BE2C (cell line): ENCODE measurements at regions not wholly inside any gene's neighbourhood (a gene's known extent, or its start where the extent isn't known, plus 50 kb on each side); places are given as distances from the start of the nearest gene placed in this dataset.
A peak's percentile ranks its signal among the peaks of the same experiment; 100 is the strongest.

Source experiments
- DNase-seq: peaks from one replicate; pipeline ENCODE4 v3.0.0-alpha.2; 2020
- H3K27me3 ChIP-seq: fragments of 250-450 bp; sonication (Bioruptor Pico); 2 replicates; pipeline ENCODE4 v1.5.1; 2020; ENCODE audit warnings: mild to moderate bottlenecking
- H3K36me3 ChIP-seq: fragments of 250-450 bp; sonication (Bioruptor Pico); 2 replicates; pipeline ENCODE4 v1.5.1; 2020; ENCODE audit warnings: mild to moderate bottlenecking
- H3K4me1 ChIP-seq: fragments of 250-450 bp; sonication (Bioruptor Pico); 2 replicates; pipeline ENCODE4 v1.5.1; 2020
- H3K4me3 ChIP-seq: 2 replicates; pipeline ENCODE4 v1.5.1; 2011; ENCODE audit warnings: low read depth, low read length
- H3K9me3 ChIP-seq: fragments of 250-450 bp; sonication (Bioruptor Pico); 2 replicates; pipeline ENCODE4 v1.5.1; 2020
- CTCF ChIP-seq: IDR thresholded peaks from 2 replicates; pipeline ENCODE4 v1.5.1; 2012; ENCODE audit warnings: mild to moderate bottlenecking, low read depth, low read length

GRCh38 chr15:47383801-47384200 is 333.5 kb upstream of the SEMA6D start:
- no peak for DNase-seq
- Histone ChIP-seq H3K4me3 (no peak overlapping the region), H3K27me3 (no peaks in the 10 kb centered on the region), H3K36me3 (no peaks in the 10 kb centered on the region), H3K9me3 (no peaks in the 10 kb centered on the region), H3K4me1 (peaks cover 4% of the 10 kb centered on the region)
- no peak for TF ChIP-seq CTCF

GRCh38 chr15:47384341-47384740 is 333.0 kb upstream of the SEMA6D start:
- Histone ChIP-seq H3K27me3 (no peaks in the 10 kb centered on the region), H3K9me3 (no peaks in the 10 kb centered on the region), H3K4me1 (peaks cover 4% of the 10 kb centered on the region), H3K36me3 (no peaks in the 10 kb centered on the region), H3K4me3 (no peak overlapping the region)
- no peak for TF ChIP-seq CTCF
- peak; percentile 48 for DNase-seq

- no peak for DNase-seq
- H3K4me1 ChIP-seq = peaks cover 4% of the 10 kb centered on the region
- no peaks in the 10 kb centered on the region for H3K36me3 ChIP-seq
- no peaks in the 10 kb centered on the region for H3K9me3 ChIP-seq
- no peaks in the 10 kb centered on the region for H3K27me3 ChIP-seq
- H3K4me3 ChIP-seq = no peak overlapping the region
- TF ChIP-seq CTCF = no peak
These were observed 332.5 kb upstream of the SEMA6D start for GRCh38 chr15:47384776-47385175.

GRCh38 chr15:47386459-47386858 is 330.8 kb upstream of the SEMA6D start:
- Histone ChIP-seq H3K4me3 (no peak overlapping the region), H3K36me3 (no peaks in the 10 kb centered on the region), H3K27me3 (no peaks in the 10 kb centered on the region), H3K4me1 (peaks cover 4% of the 10 kb centered on the region), H3K9me3 (no peaks in the 10 kb centered on the region)
- no peak for DNase-seq
- no peak for TF ChIP-seq CTCF

GRCh38 chr15:47388299-47388698 is 329.0 kb upstream of the SEMA6D start:
- peaks cover 4% of the 10 kb centered on the region for H3K4me1 ChIP-seq
- no peak overlapping the region for H3K4me3 ChIP-seq
- no peaks in the 10 kb centered on the region for H3K9me3 ChIP-seq
- H3K27me3 ChIP-seq = no peaks in the 10 kb centered on the region
- no peaks in the 10 kb centered on the region for H3K36me3 ChIP-seq
- DNase-seq = no peak
- TF ChIP-seq CTCF = no peak

GRCh38 chr15:47390208-47390765 is 327.0 kb upstream of the SEMA6D start:
- Histone ChIP-seq H3K4me1 (no peaks in the 10 kb centered on the region), H3K9me3 (no peaks in the 10 kb centered on the region), H3K4me3 (no peak overlapping the region), H3K36me3 (no peaks in the 10 kb centered on the region), H3K27me3 (no peaks in the 10 kb centered on the region)
- no peak for TF ChIP-seq CTCF
- no peak for DNase-seq
